ENCODE measurements at regions not wholly inside any gene's neighbourhood (a gene's known extent, or its start where the extent isn't known, plus 50 kb on each side); places are given as distances from the start of the nearest gene placed in this dataset.

- H3K36me3 ChIP-seq: no peaks in the 10 kb centered on the region
- TF ChIP-seq CTCF (IDR thresholded peaks at IDR 0.05): no peak
- DNase-seq: no peak
- H3K4me1 ChIP-seq: no peaks in the 10 kb centered on the region
- 87 to 88% methylated on average over 9 of the region's 9 CpGs for WGBS, 2 donors
- no peak for ATAC-seq
- no peaks in the 10 kb centered on the region for H3K9me3 ChIP-seq
- intact Hi-C loops (cut with DNase I): no loop called here
- H3K4me3 ChIP-seq: no peak overlapping the region
- no peaks in the 10 kb centered on the region for H3K27me3 ChIP-seq
- no peak for FAIRE-seq
- no peak overlapping the region for H3K27ac ChIP-seq
Measured at GRCh38 chr6:6930223-6930880, 177.4 kb upstream of the RREB1 start.

GRCh38 chr6:6931071-6932025 is 176.4 kb upstream of the RREB1 start:
- Histone ChIP-seq H3K4me1 (no peaks in the 10 kb centered on the region), H3K27ac (peak overlapping the region in 1 of 4 donors; percentile 4), H3K27me3 (no peaks in the 10 kb centered on the region), H3K36me3 (no peaks in the 10 kb centered on the region), H3K9me3 (no peaks in the 10 kb centered on the region), H3K4me3 (no peak overlapping the region)
- intact Hi-C loops (cut with DNase I): no loop called here
- no peak for FAIRE-seq
- no peak for DNase-seq
- WGBS, 2 donors: 66 to 69% methylated on average over 9 of the region's 9 CpGs
- no peak for TF ChIP-seq CTCF (IDR thresholded peaks at IDR 0.05)
- ATAC-seq: peak in 3 of 4 donors; percentile 11 to 44 (median 29)

- H3K27ac ChIP-seq: no peak overlapping the region
- intact Hi-C loops (cut with DNase I): no loop called here
- WGBS, 2 donors: 74 to 83% methylated on average over 4 of the region's 4 CpGs
- H3K4me1 ChIP-seq: no peaks in the 10 kb centered on the region
- no peaks in the 10 kb centered on the region for H3K36me3 ChIP-seq
- FAIRE-seq (no peak), DNase-seq (no peak), ATAC-seq (no peak)
- no peak for TF ChIP-seq CTCF (IDR thresholded peaks at IDR 0.05)
- H3K9me3 ChIP-seq: no peaks in the 10 kb centered on the region
- H3K4me3 ChIP-seq: no peak overlapping the region
- H3K27me3 ChIP-seq: no peaks in the 10 kb centered on the region
Measured at GRCh38 chr6:6932341-6932740, 175.4 kb upstream of the RREB1 start.

GRCh38 chr6:6932968-6933367 is 174.8 kb upstream of the RREB1 start:
- Histone ChIP-seq H3K27ac (no peak overlapping the region), H3K36me3 (no peaks in the 10 kb centered on the region), H3K4me1 (no peaks in the 10 kb centered on the region), H3K4me3 (no peak overlapping the region), H3K27me3 (no peaks in the 10 kb centered on the region), H3K9me3 (no peaks in the 10 kb centered on the region)
- no peak for FAIRE-seq
- intact Hi-C loops (cut with DNase I): no loop called here
- DNase-seq: no peak
- TF ChIP-seq CTCF (IDR thresholded peaks at IDR 0.05): no peak
- 71 to 77% methylated on average over 7 of the region's 7 CpGs for WGBS, 2 donors
- no peak for ATAC-seq

All from pancreas (tissue), 10 donors.